ENCODE measurements at regions not wholly inside any gene's neighbourhood (a gene's known extent, or its start where the extent isn't known, plus 50 kb on each side); places are given as distances from the start of the nearest gene placed in this dataset.
"Not testable (repeated sequence)": the region's sequence is repeated elsewhere in the genome, so short reads cannot be mapped to it uniquely, and the experiment has no call there.

DNA sequence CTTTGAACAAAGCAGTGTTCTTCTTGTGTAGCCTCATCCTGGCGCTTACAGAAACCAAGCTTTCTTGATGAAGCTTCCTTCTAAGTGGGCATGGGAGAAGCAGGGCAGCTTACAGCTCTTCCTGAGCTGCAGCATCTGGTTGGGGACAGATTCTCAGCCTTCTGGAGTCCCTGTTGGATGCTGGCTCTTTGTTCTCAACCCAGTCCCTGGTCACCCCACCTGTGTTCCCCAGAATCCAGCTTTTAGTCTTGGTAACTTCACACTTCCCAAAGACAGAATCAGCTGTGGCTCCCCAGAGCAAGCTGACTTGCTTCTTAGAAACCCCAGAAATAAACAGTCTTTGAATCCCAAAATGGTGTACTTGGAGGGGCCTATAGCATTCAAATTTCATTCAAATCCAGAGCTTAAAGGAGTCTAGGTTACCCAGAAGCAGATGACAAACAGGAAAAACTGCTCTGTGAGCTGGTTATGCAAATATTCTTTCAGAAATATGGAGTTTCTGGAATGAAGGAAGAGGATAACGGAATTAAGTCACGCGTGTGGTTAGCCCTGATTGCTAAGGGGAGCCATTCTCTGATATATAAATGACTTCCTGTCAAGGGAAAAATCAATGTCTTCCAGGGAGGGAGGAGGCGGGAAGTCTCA is 783.4 kb upstream of the TPTE start:
- H3K79me2 ChIP-seq (ENCODE audit: control insufficient read depth, insufficient read depth, low read length); H3K79me1 ChIP-seq (ENCODE audit: low read length); H2BK120ac ChIP-seq (ENCODE audit: low read depth, low read length); H3K9ac ChIP-seq (ENCODE audit: low read length); H3K27ac ChIP-seq (ENCODE audit: low read depth, low read length); H3K27me3 ChIP-seq (ENCODE audit: insufficient read depth, low read length, poor library complexity); H2AK5ac ChIP-seq (ENCODE audit: low read length); H3K36me3 ChIP-seq (ENCODE audit: control insufficient read depth, insufficient read depth, low read length); H3K4me1 ChIP-seq (ENCODE audit: control insufficient read depth, low read depth, low read length); H4K8ac ChIP-seq (ENCODE audit: low read depth, low read length); H3K4ac ChIP-seq (ENCODE audit: low read depth, low read length); H3K56ac ChIP-seq (ENCODE audit: low read length); DNase-seq; H2BK5ac ChIP-seq (ENCODE audit: low read length); H2BK15ac ChIP-seq (replicated peaks; ENCODE audit: low read depth); H3K23ac ChIP-seq (ENCODE audit: low read length); H4K5ac ChIP-seq (ENCODE audit: low read length); H3K18ac ChIP-seq (ENCODE audit: low read length); H3K4me2 ChIP-seq (ENCODE audit: low read length); H3K4me3 ChIP-seq (ENCODE audit: low read length): not testable (repeated sequence)
- WGBS (ENCODE audit: extremely low coverage, insufficient coverage, low lambda C conversion rate), result no CpG with 5 or more reads among the region's 5 CpGs

DNA sequence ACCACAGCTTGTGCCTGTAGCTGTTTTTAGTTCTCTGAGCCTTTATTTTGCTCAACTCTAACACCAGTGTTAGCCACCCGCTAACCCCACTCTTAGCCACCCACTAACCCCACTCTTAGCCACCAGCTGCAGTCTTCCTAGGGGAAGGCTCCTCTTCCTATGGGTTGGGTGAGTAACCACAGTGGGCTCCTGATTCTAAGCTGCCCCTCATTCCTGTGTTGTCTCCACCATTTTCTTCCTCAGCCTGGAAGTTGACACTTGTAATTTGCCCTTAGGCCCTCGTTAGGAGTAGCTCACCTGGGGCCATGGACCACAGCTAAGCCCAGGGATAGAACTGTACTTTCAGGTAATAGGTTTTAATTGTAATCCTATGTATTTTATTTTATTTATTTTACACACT is 782.9 kb upstream of the TPTE start:
- H2BK120ac ChIP-seq (ENCODE audit: low read depth, low read length), result no peak overlapping the region
- no peak overlapping the region for H3K18ac ChIP-seq (ENCODE audit: low read length)
- H3K4me3 ChIP-seq (ENCODE audit: low read length), result peak overlapping the region; percentile 23
- no peaks in the 10 kb centered on the region for H3K79me2 ChIP-seq (ENCODE audit: control insufficient read depth, insufficient read depth, low read length)
- WGBS (ENCODE audit: extremely low coverage, insufficient coverage, low lambda C conversion rate), result no CpG with 5 or more reads among the region's 2 CpGs
- no peak overlapping the region for H2AK5ac ChIP-seq (ENCODE audit: low read length)
- no peak overlapping the region for H3K4ac ChIP-seq (ENCODE audit: low read depth, low read length)
- no peak overlapping the region for H3K23ac ChIP-seq (ENCODE audit: low read length)
- H2BK15ac ChIP-seq (replicated peaks; ENCODE audit: low read depth), result no peak overlapping the region
- H3K79me1 ChIP-seq (ENCODE audit: low read length), result no peaks in the 10 kb centered on the region
- no peak overlapping the region for H4K5ac ChIP-seq (ENCODE audit: low read length)
- H2BK5ac ChIP-seq (ENCODE audit: low read length), result no peak overlapping the region
- no peak for DNase-seq
- H3K56ac ChIP-seq (ENCODE audit: low read length), result no peak overlapping the region
- H3K9ac ChIP-seq (ENCODE audit: low read length), result no peak overlapping the region
- H3K36me3 ChIP-seq (ENCODE audit: control insufficient read depth, insufficient read depth, low read length), result no peaks in the 10 kb centered on the region
- H3K27me3 ChIP-seq (ENCODE audit: insufficient read depth, low read length, poor library complexity), result no peaks in the 10 kb centered on the region
- no peak overlapping the region for H3K4me2 ChIP-seq (ENCODE audit: low read length)
- H4K8ac ChIP-seq (ENCODE audit: low read depth, low read length), result no peak overlapping the region
- no peaks in the 10 kb centered on the region for H3K4me1 ChIP-seq (ENCODE audit: control insufficient read depth, low read depth, low read length)
- H3K27ac ChIP-seq (ENCODE audit: low read depth, low read length), result no peak overlapping the region

DNA sequence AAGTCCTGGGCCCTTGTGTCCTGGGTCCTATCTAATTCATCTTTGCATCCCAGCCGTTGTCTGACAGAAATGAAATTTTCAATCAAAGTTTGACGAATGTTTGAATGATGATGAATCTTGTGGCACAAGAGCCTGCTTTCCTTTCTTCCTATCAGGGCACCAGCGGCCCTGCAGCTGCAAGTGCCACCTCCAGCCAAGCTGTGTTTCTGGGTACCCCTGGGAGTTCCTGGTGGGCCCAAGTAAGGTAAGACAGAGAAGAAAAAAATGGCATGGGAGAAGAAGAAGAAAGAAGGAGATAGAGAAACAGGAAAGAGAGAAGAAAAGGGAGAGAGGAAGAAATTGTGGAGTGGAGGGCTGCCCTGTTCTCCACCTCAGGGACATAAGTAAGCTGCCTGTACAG is 782.1 kb upstream of the TPTE start:
- Histone ChIP-seq H3K18ac (ENCODE audit: low read length) (no peak overlapping the region), H2BK120ac (ENCODE audit: low read depth, low read length) (no peak overlapping the region), H2BK15ac (replicated peaks; ENCODE audit: low read depth) (no peak overlapping the region), H3K79me1 (ENCODE audit: low read length) (no peaks in the 10 kb centered on the region), H3K4ac (ENCODE audit: low read depth, low read length) (no peak overlapping the region), H3K56ac (ENCODE audit: low read length) (no peak overlapping the region), H3K27ac (ENCODE audit: low read depth, low read length) (no peak overlapping the region), H4K5ac (ENCODE audit: low read length) (no peak overlapping the region), H2AK5ac (ENCODE audit: low read length) (no peak overlapping the region), H4K8ac (ENCODE audit: low read depth, low read length) (no peak overlapping the region), H3K4me1 (ENCODE audit: control insufficient read depth, low read depth, low read length) (no peaks in the 10 kb centered on the region), H2BK5ac (ENCODE audit: low read length) (no peak overlapping the region), H3K4me2 (ENCODE audit: low read length) (no peak overlapping the region), H3K4me3 (ENCODE audit: low read length) (peak overlapping the region; percentile 12), H3K9ac (ENCODE audit: low read length) (no peak overlapping the region), H3K79me2 (ENCODE audit: control insufficient read depth, insufficient read depth, low read length) (no peaks in the 10 kb centered on the region), H3K27me3 (ENCODE audit: insufficient read depth, low read length, poor library complexity) (no peaks in the 10 kb centered on the region), H3K23ac (ENCODE audit: low read length) (no peak overlapping the region), H3K36me3 (ENCODE audit: control insufficient read depth, insufficient read depth, low read length) (no peaks in the 10 kb centered on the region)
- WGBS (ENCODE audit: extremely low coverage, insufficient coverage, low lambda C conversion rate), result no CpG with 5 or more reads among the region's 3 CpGs
- no peak for DNase-seq

DNA sequence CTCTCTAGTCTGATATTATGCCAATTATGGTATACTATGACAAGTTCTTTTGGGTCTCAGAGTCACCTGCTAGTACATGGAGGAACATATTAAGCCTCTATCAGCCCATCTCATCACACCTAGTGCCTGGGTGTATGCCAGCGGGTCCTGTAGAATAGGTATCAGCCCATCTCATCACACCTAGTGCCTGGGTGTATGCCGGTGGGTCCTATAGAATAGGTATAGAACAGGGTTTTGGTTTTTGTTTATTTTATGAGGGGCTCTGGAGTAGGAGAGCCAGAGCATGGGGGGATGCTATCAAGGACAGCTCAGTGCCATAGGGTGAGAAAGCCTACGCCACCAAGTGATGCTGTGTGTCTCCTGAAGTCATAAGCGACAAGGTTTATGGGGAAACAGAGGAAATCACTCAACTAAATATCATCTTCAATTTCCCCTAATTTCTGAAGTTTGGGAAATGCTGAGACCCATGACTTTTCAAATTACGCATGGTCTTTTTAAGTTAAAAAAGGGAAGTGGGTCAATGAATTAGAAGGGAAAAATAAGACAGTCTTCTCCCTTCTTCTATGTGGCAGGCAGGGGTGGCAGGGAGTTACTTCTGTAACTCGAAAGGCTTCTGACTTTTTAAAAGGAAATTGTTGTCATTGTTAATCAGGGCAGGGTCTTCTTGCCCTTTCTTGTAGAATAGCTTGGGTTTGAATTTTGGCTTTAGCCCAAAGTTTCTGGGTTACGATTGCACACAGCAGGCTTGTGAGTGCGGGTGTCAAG is 781.0 kb upstream of the TPTE start:
- not testable (repeated sequence) for H3K4ac ChIP-seq (ENCODE audit: low read depth, low read length); H3K9ac ChIP-seq (ENCODE audit: low read length); H4K8ac ChIP-seq (ENCODE audit: low read depth, low read length); H3K79me2 ChIP-seq (ENCODE audit: control insufficient read depth, insufficient read depth, low read length); H3K27ac ChIP-seq (ENCODE audit: low read depth, low read length); H3K79me1 ChIP-seq (ENCODE audit: low read length); H3K27me3 ChIP-seq (ENCODE audit: insufficient read depth, low read length, poor library complexity); H3K18ac ChIP-seq (ENCODE audit: low read length); DNase-seq; H3K4me1 ChIP-seq (ENCODE audit: control insufficient read depth, low read depth, low read length); H2AK5ac ChIP-seq (ENCODE audit: low read length); H4K5ac ChIP-seq (ENCODE audit: low read length); H2BK5ac ChIP-seq (ENCODE audit: low read length); H3K4me3 ChIP-seq (ENCODE audit: low read length); H2BK120ac ChIP-seq (ENCODE audit: low read depth, low read length); H2BK15ac ChIP-seq (replicated peaks; ENCODE audit: low read depth); H3K4me2 ChIP-seq (ENCODE audit: low read length); H3K56ac ChIP-seq (ENCODE audit: low read length); H3K36me3 ChIP-seq (ENCODE audit: control insufficient read depth, insufficient read depth, low read length); H3K23ac ChIP-seq (ENCODE audit: low read length)
- WGBS (ENCODE audit: extremely low coverage, insufficient coverage, low lambda C conversion rate), result no CpG with 5 or more reads among the region's 8 CpGs

GRCh38 chr21:9740991-9741742 is 780.2 kb upstream of the TPTE start:
- H3K18ac ChIP-seq (ENCODE audit: low read length); H2BK120ac ChIP-seq (ENCODE audit: low read depth, low read length); H3K9ac ChIP-seq (ENCODE audit: low read length); H3K36me3 ChIP-seq (ENCODE audit: control insufficient read depth, insufficient read depth, low read length); H3K4me1 ChIP-seq (ENCODE audit: control insufficient read depth, low read depth, low read length); DNase-seq; H3K4ac ChIP-seq (ENCODE audit: low read depth, low read length); H3K27ac ChIP-seq (ENCODE audit: low read depth, low read length); H3K56ac ChIP-seq (ENCODE audit: low read length); H3K23ac ChIP-seq (ENCODE audit: low read length); H2AK5ac ChIP-seq (ENCODE audit: low read length); H2BK5ac ChIP-seq (ENCODE audit: low read length); H3K4me3 ChIP-seq (ENCODE audit: low read length); H3K4me2 ChIP-seq (ENCODE audit: low read length); H4K8ac ChIP-seq (ENCODE audit: low read depth, low read length); H3K27me3 ChIP-seq (ENCODE audit: insufficient read depth, low read length, poor library complexity); H2BK15ac ChIP-seq (replicated peaks; ENCODE audit: low read depth); H3K79me2 ChIP-seq (ENCODE audit: control insufficient read depth, insufficient read depth, low read length); H4K5ac ChIP-seq (ENCODE audit: low read length); H3K79me1 ChIP-seq (ENCODE audit: low read length): not testable (repeated sequence)
- no CpG with 5 or more reads among the region's 8 CpGs for WGBS (ENCODE audit: extremely low coverage, insufficient coverage, low lambda C conversion rate)
